Inflammatory macrophage treated with lipopolysaccharide for 1 hour (primary cell): ENCODE measurements at regions not wholly inside any gene's neighbourhood (a gene's known extent, or its start where the extent isn't known, plus 50 kb on each side); places are given as distances from the start of the nearest gene placed in this dataset.

Experiments
- DNase-seq, 2 donors: peaks; one replicate each; pipeline ENCODE4 v3.0.0-alpha.2; 2020 to 2022

GRCh38 chr1:229938551-229938950 is 128.5 kb upstream of the GALNT2 start:
- DNase-seq: peak; percentile 8 to 12

- no peak for DNase-seq
Measured at GRCh38 chr1:229940684-229941083, 126.4 kb upstream of the GALNT2 start.

DNA sequence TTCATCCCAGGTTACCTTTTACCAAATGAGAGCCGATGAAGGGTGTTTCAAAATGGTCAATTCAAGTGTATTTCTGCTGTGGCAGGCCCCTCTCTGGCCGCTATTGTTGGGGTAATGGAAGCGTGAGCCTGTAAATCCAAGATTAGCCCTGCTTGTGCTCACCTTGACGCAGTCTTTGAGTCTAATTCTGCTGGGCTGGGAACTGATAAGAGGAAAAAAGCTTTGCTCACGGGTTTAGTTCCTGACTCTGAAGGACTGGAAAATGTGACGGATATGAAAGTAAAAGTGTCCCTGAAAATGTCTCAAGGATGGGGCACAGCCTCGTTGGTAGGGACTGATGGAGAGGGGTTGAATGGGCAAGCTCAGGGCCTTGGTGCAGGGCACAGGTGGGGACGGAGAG is 125.9 kb upstream of the GALNT2 start:
- DNase-seq: no peak

DNA sequence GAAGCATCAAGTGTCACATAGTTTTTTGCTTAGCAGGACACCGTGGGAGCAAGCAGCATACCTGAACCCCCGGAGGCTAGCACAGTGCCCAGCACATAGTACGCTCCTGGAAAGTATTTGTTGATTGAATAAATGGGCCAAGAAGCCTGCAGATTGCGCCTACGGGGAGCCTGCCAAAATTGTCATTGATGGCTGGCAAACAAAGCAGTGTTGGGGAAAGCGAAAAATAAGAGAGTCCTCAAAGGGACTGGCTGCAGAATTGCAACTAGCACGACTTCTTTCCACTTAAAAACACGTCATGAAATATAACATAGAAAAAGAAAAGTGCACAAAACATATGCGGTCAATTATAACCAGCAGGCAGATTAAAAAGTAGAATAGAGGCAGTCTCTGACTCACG is 125.2 kb upstream of the GALNT2 start:
- no peak for DNase-seq

- no peak for DNase-seq
Measured at GRCh38 chr1:229942501-229942900, 124.5 kb upstream of the GALNT2 start.

DNA sequence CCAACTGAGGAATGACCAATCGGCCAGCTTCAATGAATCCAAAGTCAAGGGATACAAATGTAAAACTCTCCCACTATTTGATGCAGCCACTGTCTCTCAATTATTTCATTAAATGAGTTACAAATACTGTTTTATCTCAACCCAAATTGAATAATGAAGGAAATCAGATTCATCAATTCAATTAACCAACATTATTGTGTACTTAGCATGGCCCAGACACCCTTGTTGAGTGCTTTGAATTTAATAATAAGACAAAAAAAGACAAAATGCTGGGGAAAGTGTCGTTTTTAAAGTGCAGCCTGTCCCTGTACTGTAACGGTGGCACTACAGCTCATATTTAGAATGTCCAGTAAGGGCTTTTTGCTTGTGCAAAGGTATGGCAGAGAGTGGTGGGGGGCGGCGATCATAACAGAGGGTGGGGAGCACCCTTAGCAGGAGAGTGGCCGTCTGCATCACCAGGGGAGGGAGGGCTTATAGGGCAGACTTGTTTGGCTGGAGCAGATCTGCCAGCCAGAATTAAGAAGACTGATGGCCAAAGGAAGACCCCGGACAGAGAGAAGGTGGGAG is 123.8 kb upstream of the GALNT2 start:
- DNase-seq: no peak

DNA sequence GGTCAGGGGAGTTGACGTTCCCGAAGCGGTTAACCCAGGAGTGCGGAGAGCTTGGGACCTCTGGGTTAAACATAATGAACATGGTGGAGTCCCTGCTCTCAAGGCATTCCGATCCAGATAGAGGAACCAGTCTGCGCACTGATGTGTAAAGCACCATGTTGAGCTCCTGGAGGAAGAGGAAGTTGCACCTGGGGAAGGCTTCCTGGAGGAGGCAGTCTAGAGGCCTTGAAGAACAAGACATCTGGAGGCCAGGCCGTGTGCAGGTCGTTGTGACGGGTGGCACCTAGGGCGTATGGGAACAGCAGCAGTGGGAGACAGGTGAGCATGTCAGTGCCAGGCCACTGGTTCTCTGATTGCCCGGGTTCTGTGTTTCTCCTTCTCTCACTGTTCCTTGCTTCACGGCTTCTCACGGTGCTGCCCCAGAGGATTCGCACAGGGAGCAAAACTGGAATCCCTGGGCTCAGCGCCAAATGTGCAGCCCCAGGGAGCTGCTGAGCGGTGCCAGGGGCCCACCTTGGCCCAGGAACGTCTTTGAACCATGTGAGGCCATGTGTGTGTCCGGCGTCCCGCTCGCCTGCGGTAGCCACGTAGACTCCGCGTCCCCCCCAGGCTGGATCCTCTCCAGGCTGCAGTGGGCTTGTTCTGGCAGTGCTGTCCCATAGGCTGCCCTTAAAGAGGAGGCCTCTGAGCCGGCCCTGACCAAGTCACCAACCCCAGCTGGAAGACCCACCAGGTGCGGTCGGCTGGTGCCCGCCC is 122.9 kb upstream of the GALNT2 start:
- DNase-seq: no peak

GRCh38 chr1:229945795-229946194 is 121.2 kb upstream of the GALNT2 start:
- no peak for DNase-seq

- DNase-seq: no peak
Measured at GRCh38 chr1:229947968-229948367, 119.1 kb upstream of the GALNT2 start.

GRCh38 chr1:229948438-229948837 is 118.6 kb upstream of the GALNT2 start:
- no peak for DNase-seq

DNA sequence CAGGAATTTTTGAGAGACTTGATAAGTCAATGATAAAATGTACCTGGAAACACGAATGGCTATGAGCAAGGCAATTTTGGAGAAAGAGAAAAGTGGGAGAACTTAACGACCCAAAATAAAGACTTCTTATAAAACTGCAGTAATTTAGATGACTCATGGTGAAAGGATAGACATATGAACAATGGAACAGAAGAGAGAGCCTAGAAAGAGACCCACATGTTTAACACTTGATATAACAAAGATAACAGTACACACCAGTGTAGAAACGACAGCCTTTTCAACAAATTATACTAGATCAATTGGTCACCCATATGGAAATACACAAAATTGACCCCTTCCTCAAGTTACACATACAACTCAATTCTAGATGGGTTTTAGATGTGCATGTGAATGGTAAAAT is 117.5 kb upstream of the GALNT2 start:
- DNase-seq: no peak

GRCh38 chr1:229950020-229950419 is 117.0 kb upstream of the GALNT2 start:
- no peak for DNase-seq

GRCh38 chr1:229950908-229951307 is 116.1 kb upstream of the GALNT2 start:
- DNase-seq: no peak

- no peak for DNase-seq
Measured at GRCh38 chr1:229951856-229952534, 115.0 kb upstream of the GALNT2 start.

GRCh38 chr1:229952670-229953520 is 114.1 kb upstream of the GALNT2 start:
- no peak for DNase-seq

GRCh38 chr1:229953736-229954326 is 113.2 kb upstream of the GALNT2 start:
- no peak for DNase-seq

DNA sequence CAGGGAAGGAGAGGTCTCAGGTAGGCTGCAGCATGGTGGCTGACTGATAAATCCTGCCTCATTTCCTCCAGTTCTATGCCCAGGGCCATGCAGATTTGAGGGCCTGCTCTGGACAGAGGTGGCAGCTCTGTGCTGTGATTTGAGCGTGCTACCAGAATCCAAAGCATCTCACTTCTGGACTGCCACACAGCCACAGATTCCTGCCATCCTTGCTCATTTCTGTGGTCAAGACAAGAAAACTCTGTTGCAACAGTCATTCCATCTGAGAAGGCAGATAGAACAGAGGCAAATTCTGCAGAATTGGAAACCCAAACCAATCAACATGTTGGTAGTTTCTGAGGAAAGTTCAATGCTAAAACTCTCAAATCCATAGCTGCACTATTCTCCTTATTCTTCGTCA is 102.8 kb upstream of the GALNT2 start:
- no peak for DNase-seq

DNA sequence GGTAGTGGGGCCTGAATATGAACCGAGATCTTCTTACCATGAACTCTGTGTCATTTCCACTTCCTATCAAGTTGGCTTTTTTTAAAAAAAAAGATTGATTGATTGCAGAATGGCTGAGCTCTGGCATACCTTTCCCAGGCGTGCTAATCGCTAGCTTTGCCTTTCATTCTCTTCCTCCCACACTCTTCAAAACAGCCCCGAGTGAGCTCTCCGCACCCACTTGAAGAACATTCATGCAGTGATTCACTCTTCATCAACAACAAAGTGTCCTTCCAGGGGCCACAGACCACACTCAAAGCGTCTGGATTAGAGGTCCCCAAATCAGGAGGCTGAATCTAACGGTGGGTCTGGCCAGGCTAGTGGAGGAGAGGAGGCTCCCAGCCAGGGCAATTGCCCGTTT is 96.3 kb upstream of the GALNT2 start:
- no peak for DNase-seq

DNA sequence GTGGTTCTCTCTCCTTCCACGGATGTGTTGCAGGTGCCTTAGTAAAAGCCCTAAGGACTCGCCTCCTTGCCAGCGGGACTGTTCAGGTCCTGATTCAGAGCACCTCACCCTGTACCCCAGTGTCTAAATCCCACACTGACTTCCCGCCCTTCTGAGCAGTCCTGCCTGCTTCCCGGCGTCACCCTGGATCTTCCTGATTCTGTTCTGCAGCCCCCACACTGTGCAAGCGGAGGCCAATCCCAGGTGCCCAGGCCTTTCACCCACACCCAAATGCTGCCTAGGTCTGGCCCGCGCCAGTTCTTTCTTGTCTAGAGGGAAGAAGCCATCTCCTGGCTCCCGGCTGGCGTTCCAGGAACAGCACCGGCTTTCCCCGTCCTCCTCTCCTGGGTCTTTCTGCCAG is 95.9 kb upstream of the GALNT2 start:
- no peak for DNase-seq

- peak in 1 of 2 donors; percentile 4 for DNase-seq
Measured at GRCh38 chr1:229972600-229973296, 94.3 kb upstream of the GALNT2 start.

DNA sequence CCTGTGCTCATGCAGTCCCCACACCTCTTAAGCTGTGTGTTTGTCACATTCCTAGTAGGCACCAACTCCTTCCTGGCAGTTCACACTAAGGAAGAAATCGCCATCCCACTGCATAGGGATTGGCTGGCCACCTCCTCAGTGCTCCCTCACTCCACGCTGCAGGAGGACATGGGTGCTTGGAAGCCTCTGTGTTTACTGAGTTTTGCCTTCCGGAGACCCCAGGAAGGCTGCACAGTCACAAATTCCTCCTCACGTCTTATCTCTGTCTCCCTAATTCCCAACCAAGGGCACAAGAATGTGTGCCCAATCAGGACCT is 93.8 kb upstream of the GALNT2 start:
- no peak for DNase-seq

- DNase-seq: no peak
Measured at GRCh38 chr1:229975047-229975446, 92.0 kb upstream of the GALNT2 start.

GRCh38 chr1:229980009-229980408 is 87.0 kb upstream of the GALNT2 start:
- no peak for DNase-seq
